CD14-positive monocyte (primary cell): ENCODE measurements at regions not wholly inside any gene's neighbourhood (a gene's known extent, or its start where the extent isn't known, plus 50 kb on each side); places are given as distances from the start of the nearest gene placed in this dataset.

Experiments used
- DNase-seq, 3 donors: peaks; one replicate each; pipeline ENCODE4 v3.0.0-alpha.2; 2011 to 2022
- H2AFZ ChIP-seq: 2 replicates; pipeline ENCODE4 v1.6.0; 2012; ENCODE audit warnings: mild to moderate bottlenecking, low read depth, low read length, inconsistent platforms; ENCODE audit not compliant: insufficient read depth, poor library complexity, severe bottlenecking
- H3K27ac ChIP-seq, 2 donors: 1 replicate in 1 of 2; 2 replicates in 1 of 2; pipeline ENCODE4 v1.5.1; 2012 to 2013; ENCODE audit warnings: low read length in 2 of 2, control low read depth in 1 of 2, inconsistent platforms in 1 of 2, low read depth in 1 of 2, mild to moderate bottlenecking in 1 of 2
- H3K27me3 ChIP-seq, 2 donors: one replicate each; pipeline versions ENCODE4 v1.6.0 to v1.6.1; 2011 to 2013; ENCODE audit warnings: low read length in 2 of 2; ENCODE audit not compliant: control insufficient read depth in 2 of 2, insufficient read depth in 2 of 2
- H3K36me3 ChIP-seq, 2 donors: replicated peaks in 1 of 2; 1 replicate in 1 of 2; 2 replicates in 1 of 2; pipeline versions ENCODE4 v1.5.1 to v1.6.1; 2012 to 2013; ENCODE audit warnings: low read length in 2 of 2, control low read depth in 1 of 2, inconsistent platforms in 1 of 2, mild to moderate bottlenecking in 1 of 2; ENCODE audit not compliant: insufficient read depth in 2 of 2, control insufficient read depth in 1 of 2
- H3K4me1 ChIP-seq, 2 donors: 1 replicate in 1 of 2; 2 replicates in 1 of 2; pipeline versions ENCODE4 v1.5.1 to v1.6.1; 2012 to 2013; ENCODE audit warnings: low read length in 2 of 2, control low read depth in 1 of 2, inconsistent platforms in 1 of 2, mild to moderate bottlenecking in 1 of 2, moderate library complexity in 1 of 2; ENCODE audit not compliant: insufficient read depth in 2 of 2, control insufficient read depth in 1 of 2
- H3K4me2 ChIP-seq: replicated peaks from 2 replicates; pipeline ENCODE3; 2012; ENCODE audit warnings: low read length, moderate library complexity, mild to moderate bottlenecking; ENCODE audit not compliant: poor library complexity, severe bottlenecking; ENCODE audit errors: extremely low read depth
- H3K4me3 ChIP-seq, 3 experiments: fragments of 200-600 bp in 1 of 3; sonication (generic) in 1 of 3; replicated peaks in 1 of 3; 1 replicate in 2 of 3; 2 replicates in 1 of 3; pipeline ENCODE4 v1.5.1; 2011 to 2013; ENCODE audit warnings: low read length in 3 of 3, mild to moderate bottlenecking in 3 of 3, control low read depth in 2 of 3, low read depth in 2 of 3, inconsistent platforms in 1 of 3, moderate library complexity in 1 of 3
- H3K79me2 ChIP-seq: 2 replicates; pipeline ENCODE4 v1.6.0; 2012; ENCODE audit warnings: mild to moderate bottlenecking, control low read depth, inconsistent platforms, low read length, moderate library complexity; ENCODE audit not compliant: insufficient read depth
- H3K9ac ChIP-seq: 2 replicates; pipeline ENCODE4 v1.6.0; 2017; ENCODE audit warnings: low read length, mild to moderate bottlenecking; ENCODE audit not compliant: insufficient read depth, poor library complexity, severe bottlenecking
- H3K9me3 ChIP-seq, 2 donors: replicated peaks in 1 of 2; 1 replicate in 1 of 2; 2 replicates in 1 of 2; pipeline versions ENCODE4 v1.5.1 to v1.6.1; 2012 to 2013; ENCODE audit warnings: low read length in 2 of 2, control low read depth in 1 of 2; ENCODE audit not compliant: control insufficient read depth in 1 of 2, insufficient read depth in 1 of 2
- H4K20me1 ChIP-seq: 2 replicates; pipeline ENCODE4 v1.6.0; 2012; ENCODE audit warnings: mild to moderate bottlenecking, low read length, control low read depth, moderate library complexity; ENCODE audit not compliant: insufficient read depth
- H3K27ac Mint-ChIP-seq, 7 donors: one replicate each; pipeline ENCODE4 v1.8.0; 2020; ENCODE audit warnings: mild to moderate bottlenecking in 7 of 7, mixed read lengths in 7 of 7, moderate library complexity in 6 of 7, inconsistent platforms in 2 of 7
- H3K27me3 Mint-ChIP-seq, 3 donors: one replicate each; pipeline ENCODE4 v1.8.0; 2021 to 2022; ENCODE audit warnings: low read depth in 3 of 3, mild to moderate bottlenecking in 3 of 3, mixed read lengths in 3 of 3, moderate library complexity in 3 of 3, inconsistent platforms in 1 of 3
- H3K36me3 Mint-ChIP-seq, 2 donors: one replicate each; pipeline ENCODE4 v1.8.0; 2020; ENCODE audit warnings: mixed read lengths in 2 of 2, inconsistent platforms in 1 of 2, mild to moderate bottlenecking in 1 of 2
- H3K4me1 Mint-ChIP-seq: one replicate; pipeline ENCODE4 v1.8.0; 2020; ENCODE audit warnings: mild to moderate bottlenecking, mixed read lengths
- H3K4me3 Mint-ChIP-seq, 2 donors: one replicate each; pipeline ENCODE4 v1.8.0; 2020; ENCODE audit warnings: mild to moderate bottlenecking in 2 of 2, mixed read lengths in 2 of 2, moderate library complexity in 1 of 2
- H3K9me3 Mint-ChIP-seq, 7 donors: one replicate each; pipeline ENCODE4 v1.8.0; 2020 to 2022; ENCODE audit warnings: mixed read lengths in 7 of 7, mild to moderate bottlenecking in 6 of 7, moderate library complexity in 6 of 7, inconsistent platforms in 2 of 7
- CTCF ChIP-seq: fragments of 200-600 bp; IDR thresholded peaks from one replicate; pipeline ENCODE4 v1.8.0; 2022; ENCODE audit warnings: antibody characterized with exemption, mild to moderate bottlenecking
- WGBS: methylation state at CpG from one replicate; pipeline ENCODE4 v1.1.5; 2013; ENCODE audit warnings: missing lambda C conversion rate; ENCODE audit not compliant: insufficient coverage; 5-methylcytosine and 5-hydroxymethylcytosine counted together
- intact Hi-C, 2 donors: fragments of 100-400 bp; cut with micrococcal nuclease; formaldehyde crosslinking; loops; one replicate each; pipeline versions ENCODE4 v1.15.0 to v1.15.1; 2023

DNA sequence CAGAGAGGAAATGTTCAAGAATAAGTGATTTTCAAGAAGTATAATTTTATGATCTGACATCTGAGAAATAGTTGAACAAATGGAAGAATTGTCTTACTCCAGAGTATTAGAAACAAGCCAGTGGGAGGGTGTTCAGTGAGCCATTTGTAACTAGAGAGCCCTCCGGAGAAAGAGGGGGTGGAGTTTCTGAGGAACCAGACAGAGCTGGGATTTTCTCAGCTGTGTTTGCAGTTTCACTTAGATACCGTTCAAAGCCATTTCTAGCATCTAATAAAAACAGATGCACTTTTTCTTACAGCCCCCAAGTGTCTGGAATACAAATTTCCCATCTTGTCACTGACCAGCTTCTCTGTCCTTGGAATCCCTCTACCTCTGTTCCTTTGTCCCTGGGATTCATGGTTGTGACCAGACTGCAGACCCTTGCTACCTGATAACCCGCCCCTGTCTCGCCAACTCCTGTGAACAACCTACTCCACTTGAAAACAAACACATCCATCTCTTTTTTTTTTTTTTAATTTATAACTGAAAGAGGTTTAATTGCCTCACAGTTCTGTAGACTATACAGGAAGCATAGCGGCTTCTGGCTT is 132.8 kb upstream of the KLF3 start:
- Histone ChIP-seq H3K27ac (no peak overlapping the region), H3K4me1 (peaks cover 58 to 76% of the 10 kb centered on the region in 2 donors), H3K79me2 (no peaks in the 10 kb centered on the region), H3K36me3 (no peaks in the 10 kb centered on the region), H3K4me3 (no peak overlapping the region), H3K4me2 (no peak overlapping the region), H2AFZ (no peak overlapping the region), H3K9me3 (no peaks in the 10 kb centered on the region), H4K20me1 (no peaks in the 10 kb centered on the region), H3K27me3 (no peaks in the 10 kb centered on the region), H3K9ac (no peak overlapping the region)
- Mint-ChIP-seq H3K9me3 (peaks cover 0 to 7% (median 0%) of the 10 kb centered on the region in 7 donors), H3K36me3 (peaks cover 4 to 6% of the 10 kb centered on the region in 2 donors), H3K4me3 (no peak overlapping the region), H3K4me1 (peaks cover 70% of the 10 kb centered on the region), H3K27me3 (peaks cover 0 to 15% (median 2%) of the 10 kb centered on the region in 3 donors), H3K27ac (peak overlapping the region in 4 of 7 donors; percentile 38 to 61 (median 47))
- 73% methylated on average over 2 of the region's 5 CpGs for WGBS
- intact Hi-C loops: no loop called here
- DNase-seq: no peak
- no peak for TF ChIP-seq CTCF

DNA sequence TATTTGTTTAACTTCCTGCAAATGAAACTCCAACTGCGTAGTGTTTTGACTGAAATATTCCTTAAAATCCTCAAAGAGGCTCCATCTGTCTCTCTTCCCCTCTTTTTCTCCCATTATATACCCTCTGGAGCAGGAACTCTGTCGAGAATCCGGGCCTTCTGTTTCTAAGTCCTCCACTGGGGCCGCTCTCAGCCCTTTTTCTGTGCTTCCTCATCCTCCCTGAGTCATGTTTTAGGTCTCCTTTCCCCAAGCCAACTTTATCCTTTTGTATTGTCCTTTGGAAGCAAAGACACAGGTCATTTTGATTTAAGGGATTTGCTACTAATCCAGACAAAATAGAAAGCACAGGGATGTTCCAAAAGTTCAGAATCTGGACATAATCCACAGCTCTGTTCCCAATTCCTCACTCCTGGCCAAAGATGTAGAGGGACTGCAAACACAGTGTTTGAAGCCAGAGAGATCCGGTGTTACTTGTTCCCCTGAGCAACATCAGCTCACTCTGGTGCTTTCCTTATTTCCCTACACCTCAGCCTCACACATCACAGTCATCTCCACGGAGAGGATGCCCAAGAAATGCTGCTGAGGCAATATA is 131.0 kb upstream of the KLF3 start:
- H4K20me1 ChIP-seq: no peaks in the 10 kb centered on the region
- peaks cover 0 to 2% of the 10 kb centered on the region in 2 donors for H3K36me3 Mint-ChIP-seq
- H3K4me3 ChIP-seq: no peak overlapping the region
- no peak overlapping the region for H3K27ac ChIP-seq
- H3K79me2 ChIP-seq: no peaks in the 10 kb centered on the region
- peaks cover 58% of the 10 kb centered on the region for H3K4me1 Mint-ChIP-seq
- peak in 2 of 3 donors; percentile 20 to 21 for DNase-seq
- no peaks in the 10 kb centered on the region for H3K27me3 ChIP-seq
- H2AFZ ChIP-seq: no peak overlapping the region
- WGBS: 48% methylated on average over 5 of the region's 6 CpGs
- H3K9me3 ChIP-seq: no peaks in the 10 kb centered on the region
- no peak overlapping the region for H3K9ac ChIP-seq
- no peaks in the 10 kb centered on the region for H3K36me3 ChIP-seq
- TF ChIP-seq CTCF: no peak
- H3K4me2 ChIP-seq: no peak overlapping the region
- intact Hi-C loops: no loop called here
- peak overlapping the region in 6 of 7 donors; percentile 23 to 79 (median 64) for H3K27ac Mint-ChIP-seq
- peaks cover 48 to 62% of the 10 kb centered on the region in 2 donors for H3K4me1 ChIP-seq
- H3K27me3 Mint-ChIP-seq: peaks cover 0 to 11% (median 2%) of the 10 kb centered on the region in 3 donors
- H3K9me3 Mint-ChIP-seq: peaks cover 0 to 7% (median 0%) of the 10 kb centered on the region in 7 donors
- H3K4me3 Mint-ChIP-seq: no peak overlapping the region
